Heart right ventricle (tissue), 16 donors: ENCODE measurements at regions not wholly inside any gene's neighbourhood (a gene's known extent, or its start where the extent isn't known, plus 50 kb on each side); places are given as distances from the start of the nearest gene placed in this dataset.

Experiments used
- ATAC-seq, 8 donors: fragments of 200-7000 bp; cut with Tn5 transposase; one replicate each; pipeline ENCODE4 v1.9.1; 2020; ENCODE audit warnings: mild to moderate bottlenecking in 8 of 8, moderate library complexity in 8 of 8, moderate number of reproducible peaks in 1 of 8
- DNase-seq, 2 donors: peaks; one replicate each; pipeline ENCODE4 v3.0.0-alpha.2; 2020
- H3K27ac ChIP-seq, 10 donors: fragments of 200-600 bp; sonication (generic) in 2 of 10; one replicate each; pipeline versions ENCODE4 v1.5.0 to v1.8.0; 2020 to 2022; ENCODE audit warnings: mild to moderate bottlenecking in 3 of 10
- H3K27me3 ChIP-seq, 7 donors: fragments of 200-600 bp; one replicate each; pipeline ENCODE4 v1.8.0; 2021 to 2022; ENCODE audit warnings: mild to moderate bottlenecking in 2 of 7
- H3K36me3 ChIP-seq, 9 donors: fragments of 200-600 bp; sonication (generic) in 1 of 9; one replicate each; pipeline versions ENCODE4 v1.5.0 to v1.8.0; 2020 to 2022; ENCODE audit warnings: mild to moderate bottlenecking in 2 of 9
- H3K4me1 ChIP-seq, 9 donors: fragments of 200-600 bp; sonication (generic) in 1 of 9; one replicate each; pipeline versions ENCODE4 v1.5.0 to v1.8.0; 2020 to 2022; ENCODE audit warnings: mild to moderate bottlenecking in 4 of 9
- H3K4me3 ChIP-seq, 10 donors: fragments of 200-600 bp; sonication (generic) in 2 of 10; one replicate each; pipeline versions ENCODE4 v1.5.0 to v1.8.0; 2020 to 2022; ENCODE audit warnings: mild to moderate bottlenecking in 7 of 10, moderate library complexity in 2 of 10
- H3K9me3 ChIP-seq, 11 donors: fragments of 200-600 bp in 10 of 11; sonication (generic) in 2 of 11; one replicate each; pipeline versions ENCODE4 v1.5.0 to v1.8.0; 2013 to 2022; ENCODE audit warnings: mild to moderate bottlenecking in 2 of 11, control low read depth in 1 of 11, moderate library complexity in 1 of 11
- WGBS, 2 donors: extraction: QIAGEN DNeasy Blood & Tissue Kit; methylation state at CpG; one replicate each; pipeline ENCODE4 v1.1.7; 2013; ENCODE audit warnings: inconsistent platforms in 1 of 2; 5-methylcytosine and 5-hydroxymethylcytosine counted together
- intact Hi-C, 10 donors: fragments of 100-400 bp; cut with DNase I; formaldehyde crosslinking; loops; one replicate each; pipeline versions ENCODE4 v1.11.1 to v1.14.2; 2022
- TF ChIP-seq, protein P1 (sequence below), 9 donors: fragments of 200-600 bp; sonication (generic) in 2 of 9; IDR thresholded peaks; one replicate each; pipeline versions ENCODE4 v1.5.0 to v1.8.0; 2021 to 2022; ENCODE audit warnings: antibody characterized with exemption in 9 of 9, mild to moderate bottlenecking in 5 of 9, moderate library complexity in 1 of 9
- donor health status: Arrhythmogenic right ventricular cardiomyopathy.
- donor health status: ischemic (EF 13 %, LVEDD 7.1; RV severe dilation, severe dysfunction).
- donor health status: healthy with polysubstance abuse.
- donor health status: DM: no; HTN: yes; CAD: no.
- donor health status: DM: no; HTN: no; CAD: no.
- donor health status: ischemic (EF 25% LVEDD 6.9; RV normal size, moderate dysfunction).
- donor health status: ischemic (EF 25% LVEDD 5.7; RV mildly dilated, moderate dysfunction).
- donor health status: healthy.
- donor health status: DM: yes; HTN: yes; CAD: no.
- donor health status: Ischemic cardiomyopathy.
- donor health status: ischemic (EF 35%, LVEDD 5.7; RV mildly dilated, moderate dysfunction).
- donor health status: nonischemic (EF 11% LVEDD 7.7; RV severe dilation, severe dysfunction).
- donor health status: DM: yes; HTN: yes; CAD: no.
- donor health status: PGD.
- donor health status: ischemic (EF 29% LVEDD 5.4; RV normal size, mild dysfunction).
- donor health status: nonischemic (EF 23%, LVEDD 6.1; RV moderate dilation, normal function).

GRCh38 chr15:62983956-62984355 lies 58.6 kb upstream of the TPM1 start:
- intact Hi-C loops, result no loop called here
- no peaks in the 10 kb centered on the region for H3K27me3 ChIP-seq
- H3K4me1 ChIP-seq, result no peaks in the 10 kb centered on the region
- ATAC-seq (no peak), DNase-seq (no peak)
- TF ChIP-seq, protein P1, sequence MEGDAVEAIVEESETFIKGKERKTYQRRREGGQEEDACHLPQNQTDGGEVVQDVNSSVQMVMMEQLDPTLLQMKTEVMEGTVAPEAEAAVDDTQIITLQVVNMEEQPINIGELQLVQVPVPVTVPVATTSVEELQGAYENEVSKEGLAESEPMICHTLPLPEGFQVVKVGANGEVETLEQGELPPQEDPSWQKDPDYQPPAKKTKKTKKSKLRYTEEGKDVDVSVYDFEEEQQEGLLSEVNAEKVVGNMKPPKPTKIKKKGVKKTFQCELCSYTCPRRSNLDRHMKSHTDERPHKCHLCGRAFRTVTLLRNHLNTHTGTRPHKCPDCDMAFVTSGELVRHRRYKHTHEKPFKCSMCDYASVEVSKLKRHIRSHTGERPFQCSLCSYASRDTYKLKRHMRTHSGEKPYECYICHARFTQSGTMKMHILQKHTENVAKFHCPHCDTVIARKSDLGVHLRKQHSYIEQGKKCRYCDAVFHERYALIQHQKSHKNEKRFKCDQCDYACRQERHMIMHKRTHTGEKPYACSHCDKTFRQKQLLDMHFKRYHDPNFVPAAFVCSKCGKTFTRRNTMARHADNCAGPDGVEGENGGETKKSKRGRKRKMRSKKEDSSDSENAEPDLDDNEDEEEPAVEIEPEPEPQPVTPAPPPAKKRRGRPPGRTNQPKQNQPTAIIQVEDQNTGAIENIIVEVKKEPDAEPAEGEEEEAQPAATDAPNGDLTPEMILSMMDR (IDR thresholded peaks at IDR 0.05), result no peak
- no peaks in the 10 kb centered on the region for H3K36me3 ChIP-seq
- no peaks in the 10 kb centered on the region for H3K9me3 ChIP-seq
- 91 to 93% methylated on average over 8 of the region's 8 CpGs for WGBS, 2 donors
- H3K4me3 ChIP-seq, result no peak overlapping the region
- no peak overlapping the region for H3K27ac ChIP-seq

- 65 to 70% methylated on average over 6 of the region's 6 CpGs for WGBS, 2 donors
- intact Hi-C loops, result no loop called here
These were observed 56.8 kb upstream of the TPM1 start for GRCh38 chr15:62985768-62986167.

DNA sequence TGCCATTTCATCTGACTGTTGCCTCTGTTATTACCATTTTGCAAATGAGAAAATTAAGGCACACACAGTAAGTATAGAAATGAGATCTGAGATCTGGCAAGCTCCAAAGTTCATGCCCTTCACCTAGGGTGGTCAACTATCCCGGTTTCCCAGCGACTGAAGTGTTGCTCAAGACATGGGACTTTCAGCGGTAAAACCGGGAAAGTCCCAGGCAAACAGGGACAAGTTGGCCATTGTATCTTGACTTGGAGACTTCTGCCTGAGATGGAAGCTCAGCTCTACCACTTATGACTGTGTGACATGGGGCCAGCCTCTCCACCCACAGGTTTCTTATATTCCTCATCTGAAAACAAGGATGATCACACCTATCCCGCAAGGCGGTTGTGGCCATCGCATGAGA lies 55.6 kb upstream of the TPM1 start:
- Histone ChIP-seq H3K9me3 (no peaks in the 10 kb centered on the region), H3K27me3 (no peaks in the 10 kb centered on the region), H3K36me3 (no peaks in the 10 kb centered on the region), H3K27ac (no peak overlapping the region), H3K4me1 (peaks cover 0 to 6% (median 0%) of the 10 kb centered on the region in 9 donors), H3K4me3 (no peak overlapping the region)
- DNase-seq (no peak), ATAC-seq (no peak)
- TF ChIP-seq, protein P1 (IDR thresholded peaks at IDR 0.05), result no peak
- WGBS, 2 donors, result 88 to 97% methylated on average over 7 of the region's 7 CpGs
- intact Hi-C loops, result loop anchor here in 1 of 10 donors (1.0 kb wide), 1 partner anchor 48 kb away; no protein-coding TSS in a partner anchor

More at GRCh38 chr15:62985768-62986167, 56.8 kb upstream of the TPM1 start:
- TF ChIP-seq, protein P1 (IDR thresholded peaks at IDR 0.05), result no peak
- no peaks in the 10 kb centered on the region for H3K36me3 ChIP-seq
- H3K4me1 ChIP-seq, result peaks cover 0 to 6% (median 0%) of the 10 kb centered on the region in 9 donors
- H3K27me3 ChIP-seq, result no peaks in the 10 kb centered on the region
- H3K27ac ChIP-seq, result no peak overlapping the region
- ATAC-seq (no peak), DNase-seq (no peak)
- H3K9me3 ChIP-seq, result no peaks in the 10 kb centered on the region
- H3K4me3 ChIP-seq, result no peak overlapping the region

DNA sequence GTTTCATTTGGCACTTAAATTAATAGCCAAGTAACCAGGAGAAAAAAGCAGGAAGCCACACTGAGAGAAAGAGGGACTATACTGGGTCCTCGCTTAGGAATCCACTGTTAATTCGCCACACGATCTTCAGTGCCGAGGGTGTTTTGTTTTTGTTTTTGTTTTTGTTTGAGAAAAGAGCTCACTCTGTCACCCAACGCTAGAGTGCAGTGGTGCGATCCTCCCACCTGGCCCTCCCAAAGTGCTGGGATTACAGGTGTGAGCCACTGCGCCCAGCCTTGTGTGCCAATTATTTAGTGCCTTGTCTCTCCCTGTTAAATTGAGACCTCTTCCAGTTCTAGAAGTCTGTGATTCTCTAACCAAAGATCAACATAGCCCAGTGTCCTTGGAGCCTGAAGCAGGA lies 53.8 kb upstream of the TPM1 start:
- WGBS, 2 donors, result 87 to 92% methylated on average over 7 of the region's 7 CpGs
- TF ChIP-seq, protein P1 (IDR thresholded peaks at IDR 0.05), result no peak
- DNase-seq (no peak), ATAC-seq (no peak)
- Histone ChIP-seq H3K4me1 (peaks cover 0 to 6% (median 0%) of the 10 kb centered on the region in 9 donors), H3K4me3 (no peak overlapping the region), H3K9me3 (no peaks in the 10 kb centered on the region), H3K27me3 (no peaks in the 10 kb centered on the region), H3K36me3 (no peaks in the 10 kb centered on the region), H3K27ac (no peak overlapping the region)
- intact Hi-C loops, result no loop called here
